Right forelimb (tissue), 1 donor: ENCODE measurements at regions not wholly inside any gene's neighbourhood (a gene's known extent, or its start where the extent isn't known, plus 50 kb on each side); places are given as distances from the start of the nearest gene placed in this dataset.

Experiments
- DNase-seq: peaks from one replicate; pipeline ENCODE4 v3.0.0-alpha.2; 2018

DNA sequence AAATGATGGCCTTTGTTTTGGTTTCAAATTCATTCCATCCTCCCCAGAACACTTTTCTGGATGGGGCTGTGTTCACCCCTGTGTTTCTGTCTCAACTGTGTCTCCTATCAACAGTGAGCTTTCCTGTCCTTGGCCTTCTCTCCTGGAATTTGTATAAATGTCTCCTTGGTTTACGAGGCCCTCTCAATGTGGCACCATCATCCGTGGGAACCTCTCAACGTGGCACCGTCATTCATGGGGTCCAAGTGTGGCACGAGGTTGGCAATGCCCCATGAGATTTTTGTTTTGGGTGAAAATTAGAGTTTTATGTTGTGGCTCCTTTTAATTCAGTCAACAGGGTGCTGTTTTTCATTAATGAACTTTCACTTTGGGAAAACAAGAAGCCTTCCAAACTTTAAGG lies 280.7 kb upstream of the SALL3 start:
- DNase-seq = no peak

DNA sequence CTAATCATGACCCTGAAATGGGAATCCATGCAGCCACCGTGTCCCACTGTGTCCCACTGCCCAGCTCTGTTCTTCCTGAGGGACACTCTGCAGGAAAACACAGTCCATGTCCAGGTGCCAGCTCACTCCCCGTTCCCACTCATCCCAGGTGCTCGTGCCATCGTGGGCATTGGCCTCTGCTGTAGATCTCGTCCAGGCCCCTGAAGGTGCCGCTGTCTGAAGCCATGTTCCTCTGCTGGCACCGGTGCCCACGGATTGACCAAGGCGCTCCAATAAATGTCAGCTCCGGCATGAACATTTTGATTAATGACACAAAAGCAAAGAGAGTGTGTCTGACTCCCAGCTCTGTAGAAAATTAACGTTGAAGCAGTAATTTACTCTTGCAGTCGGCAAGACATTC lies 280.1 kb upstream of the SALL3 start:
- DNase-seq = no peak

DNA sequence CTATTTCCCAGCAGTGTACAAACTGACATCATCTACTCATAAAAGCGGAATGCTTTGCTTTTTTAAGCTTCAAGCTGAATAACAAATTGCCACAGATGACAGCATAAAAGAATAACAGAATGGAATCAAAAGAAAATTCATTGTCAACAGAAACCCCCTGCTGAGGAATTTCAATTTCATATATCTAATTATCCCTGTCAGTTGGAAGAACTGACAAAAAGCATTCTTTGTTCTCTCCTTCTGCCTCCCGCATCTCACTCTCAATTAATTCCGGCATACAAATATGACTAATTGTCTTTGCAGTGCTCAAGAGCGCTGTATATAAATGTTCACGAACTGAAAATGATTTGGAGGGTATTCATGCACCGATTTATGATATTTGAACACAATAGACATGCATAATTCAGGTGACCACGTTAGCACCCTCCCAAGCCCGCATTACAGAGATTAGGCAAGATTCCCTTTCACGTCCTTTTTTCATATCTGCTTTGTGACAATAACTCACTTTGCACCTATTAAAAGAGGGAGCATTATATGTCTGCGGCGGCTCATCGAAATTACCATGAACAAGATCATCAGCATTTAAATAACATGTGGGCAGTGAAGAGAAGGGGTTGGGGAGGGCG lies 277.7 kb upstream of the SALL3 start:
- no peak for DNase-seq

DNA sequence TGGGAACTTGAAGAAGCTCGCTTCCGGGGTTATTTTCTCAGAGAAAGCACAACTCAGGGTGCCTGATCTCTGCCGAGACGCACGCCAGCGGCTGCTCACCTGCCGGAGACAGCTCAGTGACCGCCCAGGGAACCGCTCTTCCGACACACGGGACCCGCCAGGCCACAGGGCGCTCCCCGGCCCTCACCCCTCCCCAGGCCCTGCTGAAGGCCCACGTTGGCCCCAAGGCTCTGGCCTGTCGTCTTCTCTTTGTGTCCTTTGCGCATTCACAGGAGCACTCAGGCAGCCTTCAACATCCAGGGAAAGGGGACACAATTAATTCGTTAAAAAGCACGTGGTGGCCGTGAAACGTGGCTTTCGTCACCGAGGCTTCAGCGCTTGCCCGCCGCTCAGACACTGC lies 276.3 kb upstream of the SALL3 start:
- DNase-seq = no peak

DNA sequence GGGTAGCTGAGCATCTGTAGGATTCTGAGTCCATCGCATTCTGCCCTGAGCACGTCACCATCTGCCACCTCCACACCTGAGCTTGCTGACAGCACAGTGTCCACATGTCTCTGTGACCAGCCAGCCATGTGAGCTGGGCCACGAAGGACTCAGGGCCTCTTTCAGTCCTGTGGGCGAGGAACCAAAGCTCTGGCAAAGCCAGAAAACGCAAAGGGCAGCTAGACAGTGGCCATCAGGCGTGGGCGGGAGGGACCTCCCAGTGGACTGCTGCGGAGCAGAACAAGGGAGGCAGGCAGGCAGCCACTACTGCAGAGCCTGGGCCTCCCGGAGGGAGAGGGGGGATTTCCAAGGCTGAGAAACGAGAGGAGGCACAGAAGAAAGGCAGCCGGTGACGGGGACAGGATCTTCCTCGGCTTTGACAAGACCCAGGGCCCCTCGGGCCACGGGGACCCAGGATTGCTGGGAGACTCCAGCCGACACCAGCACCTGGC lies 274.6 kb upstream of the SALL3 start:
- no peak for DNase-seq

DNA sequence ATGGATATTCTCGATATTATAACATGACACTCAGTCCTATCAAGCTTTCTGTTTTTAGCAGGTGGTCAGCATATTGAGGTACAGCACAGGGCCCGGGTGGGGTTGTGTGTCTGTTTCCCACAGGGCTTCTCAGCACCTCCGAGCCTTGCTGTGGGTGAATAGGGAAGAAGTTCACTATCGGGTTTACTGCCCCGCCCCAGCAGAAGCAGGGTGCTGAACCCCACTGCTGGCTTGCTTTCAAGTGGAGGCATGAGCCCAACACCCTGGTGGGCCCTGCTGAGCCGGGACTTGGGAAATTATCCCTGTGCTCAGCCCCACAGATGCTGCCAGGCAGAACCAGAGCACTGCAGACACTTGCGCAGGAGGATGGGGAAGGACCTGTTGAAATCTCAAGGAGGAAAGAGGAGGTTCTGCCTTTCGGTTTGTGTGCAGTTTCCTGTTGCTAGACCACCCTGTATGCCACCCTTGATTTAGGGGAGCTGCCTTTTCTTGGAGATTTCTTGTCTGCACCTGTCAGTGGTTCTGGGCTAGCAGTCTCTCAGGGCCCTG lies 270.3 kb upstream of the SALL3 start:
- no peak for DNase-seq

DNA sequence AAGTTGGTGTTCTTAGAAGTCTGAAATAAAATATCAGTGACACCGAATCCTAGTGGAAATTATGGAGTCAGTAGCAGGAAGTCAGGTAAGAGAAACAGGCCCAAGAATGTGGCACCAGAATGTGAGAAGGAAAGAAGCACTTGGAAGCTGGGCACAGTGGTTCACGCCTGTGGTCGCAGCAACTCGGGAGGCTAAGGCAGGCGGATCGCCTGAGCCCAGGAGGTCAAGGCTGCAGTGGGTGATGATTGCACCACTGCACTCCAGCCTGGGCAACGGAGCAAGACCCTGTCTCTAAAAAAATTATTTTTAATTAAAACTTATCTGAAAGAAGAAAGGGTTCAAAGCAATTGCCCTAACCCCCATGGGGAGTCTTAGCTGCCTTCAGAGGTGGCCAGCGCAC lies 268.3 kb upstream of the SALL3 start:
- no peak for DNase-seq

DNA sequence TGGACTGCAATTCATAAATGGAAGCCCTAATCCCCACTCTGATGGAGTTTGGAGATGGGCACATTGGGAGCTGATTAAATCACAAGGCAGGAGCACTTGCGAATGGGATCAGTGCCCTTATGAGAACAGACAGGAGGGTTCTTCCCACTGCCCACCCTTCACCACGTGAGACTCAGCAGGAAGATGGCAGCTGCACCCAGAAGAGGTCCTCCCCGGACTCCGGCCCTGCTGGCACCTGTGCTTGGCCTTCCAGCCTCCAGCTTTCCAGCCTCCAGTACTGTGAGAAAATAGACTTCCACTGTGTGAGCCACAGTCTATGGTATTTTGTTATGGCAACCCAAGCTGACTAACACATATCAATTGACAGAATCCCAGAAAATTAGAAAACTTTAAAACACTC lies 267.6 kb upstream of the SALL3 start:
- DNase-seq = no peak

DNA sequence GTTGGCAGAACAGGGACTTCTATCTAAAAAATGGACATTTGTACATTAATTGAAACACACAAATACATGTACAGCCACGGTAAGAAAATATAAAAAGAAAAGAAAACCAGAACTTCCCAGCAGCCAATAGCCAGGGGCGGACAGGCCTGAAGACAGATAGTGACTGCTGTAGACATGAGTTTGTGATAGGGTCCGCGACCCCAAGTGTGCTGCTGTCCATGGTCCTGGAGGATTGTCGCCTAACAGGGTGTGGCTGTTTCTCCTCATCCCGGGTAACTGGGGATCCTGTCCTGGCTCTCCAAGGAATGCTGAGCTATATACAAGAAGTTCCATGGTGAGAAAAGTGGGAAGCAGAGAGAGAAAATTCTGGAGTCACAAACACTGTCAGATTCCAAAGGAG lies 266.5 kb upstream of the SALL3 start:
- no peak for DNase-seq

DNA sequence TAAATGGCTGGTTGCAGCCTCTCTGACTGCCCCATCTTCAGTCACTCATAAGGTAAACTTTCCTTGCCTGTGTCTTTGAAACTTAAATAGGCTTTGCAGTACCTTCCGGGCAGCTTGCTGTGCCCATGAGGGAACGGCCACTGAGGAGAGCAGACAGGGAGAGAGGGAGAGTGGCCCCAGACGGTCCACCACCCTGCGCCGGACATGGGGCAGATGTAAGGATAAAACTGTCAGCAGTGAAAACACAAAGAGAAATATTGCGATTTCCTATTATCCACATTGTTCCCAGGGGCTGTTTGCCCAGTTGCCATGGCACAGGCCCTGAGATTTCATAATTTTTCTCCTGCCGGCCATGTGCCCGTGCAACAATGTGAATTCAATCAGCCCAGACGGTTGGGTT lies 265.9 kb upstream of the SALL3 start:
- DNase-seq = no peak

DNA sequence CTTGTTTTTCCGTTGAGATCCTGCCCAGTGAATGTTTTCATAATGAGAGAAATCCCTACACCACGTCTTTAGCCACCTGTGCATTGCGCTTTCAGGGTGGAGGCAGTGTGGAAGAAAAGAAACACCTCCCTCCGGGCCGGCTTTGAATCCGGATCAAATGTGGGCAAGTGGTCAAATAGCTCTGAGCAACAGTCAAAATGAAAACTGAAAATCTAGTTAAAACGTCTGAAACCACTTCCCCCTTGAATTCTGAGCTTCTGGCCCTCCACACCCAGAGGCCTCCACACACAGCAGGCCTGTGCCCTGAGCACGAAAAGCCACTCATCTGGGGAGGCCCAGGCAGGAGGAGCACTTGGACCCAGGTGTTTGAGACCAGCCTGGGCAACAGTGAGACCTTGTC lies 263.6 kb upstream of the SALL3 start:
- no peak for DNase-seq

DNA sequence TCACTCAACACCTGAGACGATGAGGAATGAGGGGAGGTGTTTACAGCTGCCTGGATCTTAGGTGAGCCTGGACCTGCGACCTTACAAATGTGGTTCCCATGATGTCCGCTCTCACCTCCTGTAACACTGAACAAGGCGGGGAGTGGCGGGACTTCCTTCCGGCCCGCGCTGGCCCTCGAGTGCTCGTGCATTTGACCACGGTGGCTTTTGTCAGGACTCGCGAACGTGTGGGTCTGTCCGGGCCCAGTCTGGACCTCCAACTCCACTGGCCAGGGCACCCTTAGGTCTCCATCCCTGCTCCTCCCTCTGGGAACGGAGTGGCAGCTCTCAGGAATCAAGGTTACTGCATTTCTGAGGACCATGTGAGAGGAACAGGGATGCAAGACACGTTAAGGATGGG lies 263.0 kb upstream of the SALL3 start:
- DNase-seq = no peak

DNA sequence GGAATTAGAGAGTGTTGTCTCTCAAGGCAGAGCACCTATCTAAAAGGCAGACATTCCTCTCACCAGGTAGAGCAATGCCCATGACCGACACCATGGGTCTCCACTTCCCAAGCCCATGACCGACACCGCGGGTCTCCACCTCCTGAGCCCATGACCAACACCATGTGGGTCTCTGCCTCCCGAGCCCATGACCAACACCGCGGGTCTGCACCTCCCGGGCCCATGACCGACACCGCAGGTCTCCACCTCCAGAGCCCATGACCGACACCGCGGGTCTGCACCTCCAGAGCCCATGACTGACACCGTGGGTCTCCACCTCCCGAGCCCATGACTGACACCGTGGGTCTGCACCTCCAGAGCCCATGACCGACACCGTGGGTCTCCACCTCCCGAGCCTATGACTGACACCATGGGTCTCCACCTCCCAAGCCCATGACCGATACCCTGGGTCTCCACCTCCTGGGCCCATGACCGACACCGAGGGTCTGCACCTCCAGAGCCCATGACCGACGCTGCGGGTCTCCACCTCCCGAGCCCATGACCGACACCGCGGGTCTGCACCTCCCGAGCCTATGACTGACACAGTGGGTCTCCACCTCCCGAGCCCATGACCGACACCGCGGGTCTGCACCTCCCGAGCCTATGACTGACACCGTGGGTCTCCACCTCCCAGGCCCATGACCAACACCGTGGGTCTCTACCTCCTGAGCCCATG lies 262.4 kb upstream of the SALL3 start:
- DNase-seq = no peak

DNA sequence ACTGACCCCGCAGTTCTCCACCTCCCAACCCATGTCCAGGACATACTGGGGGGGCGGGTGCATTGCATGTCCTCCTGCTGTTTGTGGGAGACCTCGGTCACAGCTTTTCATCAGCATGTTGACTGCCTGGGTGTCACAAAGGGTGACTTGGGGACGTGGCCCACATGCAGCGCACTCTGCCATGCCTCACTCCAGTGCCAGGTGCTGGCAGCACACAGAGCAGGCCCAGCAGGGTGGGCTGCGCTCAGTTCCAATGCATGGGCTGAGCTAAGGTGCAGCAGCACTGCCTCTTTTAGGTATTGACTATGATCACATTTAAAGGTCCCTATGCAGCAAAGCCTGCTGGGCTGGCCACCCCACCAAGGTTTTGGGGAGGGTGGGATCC lies 261.9 kb upstream of the SALL3 start:
- DNase-seq = no peak

DNA sequence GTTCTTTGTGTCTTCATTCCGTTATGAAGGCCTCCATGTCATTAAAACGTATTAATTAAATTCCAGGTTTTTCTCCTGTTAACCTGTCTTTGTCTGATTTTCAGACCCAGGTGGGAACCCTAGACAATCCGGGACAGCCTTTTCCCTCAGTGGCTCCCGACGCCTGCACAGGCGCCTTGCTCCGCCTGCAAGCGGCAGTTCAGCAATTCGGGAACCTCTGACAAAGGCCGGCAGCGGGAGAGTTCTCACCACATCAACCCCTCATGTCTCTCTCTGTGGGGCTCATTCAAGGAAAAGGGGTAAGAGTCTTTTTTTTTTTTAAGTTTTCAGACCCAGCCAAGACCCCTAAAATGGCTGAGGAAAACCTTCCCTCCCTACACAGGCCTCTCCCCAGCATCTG lies 259.8 kb upstream of the SALL3 start:
- no peak for DNase-seq

DNA sequence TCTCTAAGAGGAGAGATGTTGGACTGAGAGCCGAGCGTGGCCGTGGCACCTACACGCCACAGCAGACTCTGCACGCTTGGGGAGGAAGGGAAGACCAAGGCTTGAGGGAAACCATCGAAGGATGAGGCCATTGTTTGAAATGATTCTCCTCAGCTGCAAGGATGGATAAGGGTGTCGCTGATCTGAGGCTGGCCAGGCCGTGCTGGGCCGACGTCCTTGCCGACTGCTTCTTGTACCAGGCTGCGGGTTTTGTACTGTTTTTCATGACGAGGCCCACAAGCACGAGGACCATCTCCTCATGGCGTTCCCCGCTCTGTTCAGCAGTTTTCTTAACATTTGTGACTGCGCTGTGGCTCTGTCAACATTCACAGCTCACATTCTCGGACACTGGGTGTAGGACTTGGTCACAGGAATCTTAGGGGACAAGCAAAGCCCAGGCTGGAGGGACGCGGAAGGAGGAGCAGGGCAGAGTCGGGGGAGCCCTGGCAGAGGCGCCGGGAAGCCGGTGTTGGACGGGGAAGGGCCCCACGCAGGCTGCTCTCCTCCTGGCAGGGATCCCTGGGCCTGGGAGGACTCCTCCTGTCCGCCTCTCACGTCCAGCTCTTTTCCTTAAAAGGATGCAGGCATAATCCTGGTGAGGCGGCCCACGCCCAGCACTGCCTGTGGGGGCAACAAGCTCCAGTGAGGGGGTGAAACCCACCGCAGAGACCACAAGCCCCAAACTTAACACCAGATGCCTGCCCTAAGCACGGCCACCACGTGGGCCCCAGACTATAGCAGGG lies 259.0 kb upstream of the SALL3 start:
- peak; percentile 50 for DNase-seq

DNA sequence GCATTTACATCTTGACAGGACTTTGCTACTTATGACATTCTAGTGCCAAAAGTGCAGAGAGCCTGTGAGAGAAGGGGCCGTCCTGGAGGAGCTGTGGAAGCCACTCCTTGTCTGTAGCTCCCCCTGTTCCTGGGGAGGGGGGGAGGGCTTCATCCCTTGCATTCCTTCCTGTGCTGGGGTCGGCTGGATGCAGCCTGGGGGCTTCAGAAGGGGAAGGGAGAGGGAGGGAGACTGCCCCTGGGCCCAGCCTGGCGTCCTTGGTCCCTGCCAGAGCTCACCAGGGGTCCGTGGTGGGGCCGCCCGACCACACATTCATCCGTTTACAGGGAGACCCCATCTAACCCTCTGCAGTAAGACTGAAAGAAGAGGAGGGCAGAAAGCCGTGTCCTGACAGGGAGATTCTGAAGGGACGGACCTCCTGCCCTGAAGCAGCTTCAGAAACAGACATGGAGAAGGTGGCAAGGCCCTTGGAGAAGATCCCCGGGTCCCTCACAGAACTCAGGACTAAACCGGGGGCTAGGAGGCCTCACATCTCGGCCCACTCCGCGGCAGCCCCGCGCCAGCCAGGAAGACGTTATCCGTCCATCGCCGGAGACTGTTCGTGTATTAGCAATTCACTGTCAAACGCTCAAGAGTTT lies 258.3 kb upstream of the SALL3 start:
- peak; percentile 39 for DNase-seq

DNA sequence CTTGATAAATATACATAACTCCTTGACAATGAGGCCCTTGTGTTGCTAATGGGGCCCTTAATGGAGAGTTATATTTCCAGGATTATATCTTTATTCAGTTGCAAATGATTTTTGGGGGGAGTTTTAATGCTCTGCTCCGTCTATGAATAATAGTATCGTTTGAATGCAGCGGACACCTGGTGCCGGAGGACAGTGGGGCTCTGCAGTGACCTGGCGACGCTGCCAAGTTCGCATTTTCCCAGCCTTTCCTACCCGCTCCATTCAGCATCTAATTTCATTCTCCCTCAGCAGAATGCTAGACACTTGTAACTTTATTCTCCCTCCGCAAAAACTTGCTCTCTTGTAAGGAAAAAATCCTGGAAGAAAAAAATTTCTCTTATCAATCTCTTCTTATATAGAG lies 257.6 kb upstream of the SALL3 start:
- DNase-seq = peak; percentile 4

DNA sequence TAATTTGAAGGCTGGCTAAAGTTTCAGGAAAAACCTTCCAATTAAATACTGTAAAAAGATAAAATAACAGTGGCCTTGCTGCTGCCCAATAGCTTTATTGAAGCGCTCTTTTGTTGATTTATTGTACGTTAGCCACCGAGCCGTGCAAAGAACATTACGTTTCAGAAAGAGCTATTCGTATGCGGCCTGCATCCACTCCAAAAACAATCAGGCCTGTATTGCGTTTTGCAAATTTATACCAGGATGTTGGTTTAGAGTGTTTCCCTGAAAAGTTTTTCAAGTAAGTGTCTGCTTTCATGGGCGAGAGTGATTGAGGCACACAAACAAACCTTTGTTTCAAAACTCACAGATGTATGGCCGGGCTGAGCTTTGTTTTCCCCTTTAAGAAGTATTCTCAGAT lies 257.2 kb upstream of the SALL3 start:
- DNase-seq = no peak

DNA sequence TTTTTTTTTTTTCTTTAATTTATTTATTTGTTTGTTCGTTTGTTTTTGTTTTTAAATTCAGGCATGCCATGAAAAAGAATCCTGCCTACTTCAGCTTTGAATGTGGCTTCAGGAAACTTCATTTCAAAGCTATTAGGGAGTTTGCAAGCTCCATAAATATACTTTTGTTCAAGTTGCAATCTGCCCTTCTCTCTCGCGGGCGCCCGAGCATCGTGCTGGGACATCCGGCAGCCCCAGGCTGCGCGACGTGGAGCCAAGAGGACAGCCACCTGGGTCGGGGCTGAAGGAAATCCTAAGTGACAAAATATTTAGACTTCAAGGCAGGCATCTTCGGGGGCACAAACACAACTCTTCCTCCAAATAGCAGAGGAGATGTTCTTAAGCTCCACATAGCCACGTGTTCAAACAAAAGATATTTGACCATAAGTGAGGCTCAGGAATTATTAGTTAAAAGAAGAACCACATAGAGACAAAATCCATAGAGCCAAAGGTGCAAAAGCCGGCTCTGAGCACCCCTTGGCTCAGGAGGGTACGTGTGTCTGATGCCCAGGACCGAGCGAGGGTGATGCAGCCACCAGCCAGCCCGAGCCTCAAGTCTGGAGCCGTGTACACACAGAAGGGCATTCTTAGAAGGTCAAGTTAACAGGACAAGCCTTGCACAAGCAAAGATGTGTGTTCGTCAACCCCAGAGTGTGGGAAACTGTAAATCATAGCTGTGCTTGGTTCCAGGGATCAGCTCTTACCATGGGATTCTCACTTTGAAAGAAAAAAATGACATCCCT lies 256.5 kb upstream of the SALL3 start:
- DNase-seq = no peak

DNA sequence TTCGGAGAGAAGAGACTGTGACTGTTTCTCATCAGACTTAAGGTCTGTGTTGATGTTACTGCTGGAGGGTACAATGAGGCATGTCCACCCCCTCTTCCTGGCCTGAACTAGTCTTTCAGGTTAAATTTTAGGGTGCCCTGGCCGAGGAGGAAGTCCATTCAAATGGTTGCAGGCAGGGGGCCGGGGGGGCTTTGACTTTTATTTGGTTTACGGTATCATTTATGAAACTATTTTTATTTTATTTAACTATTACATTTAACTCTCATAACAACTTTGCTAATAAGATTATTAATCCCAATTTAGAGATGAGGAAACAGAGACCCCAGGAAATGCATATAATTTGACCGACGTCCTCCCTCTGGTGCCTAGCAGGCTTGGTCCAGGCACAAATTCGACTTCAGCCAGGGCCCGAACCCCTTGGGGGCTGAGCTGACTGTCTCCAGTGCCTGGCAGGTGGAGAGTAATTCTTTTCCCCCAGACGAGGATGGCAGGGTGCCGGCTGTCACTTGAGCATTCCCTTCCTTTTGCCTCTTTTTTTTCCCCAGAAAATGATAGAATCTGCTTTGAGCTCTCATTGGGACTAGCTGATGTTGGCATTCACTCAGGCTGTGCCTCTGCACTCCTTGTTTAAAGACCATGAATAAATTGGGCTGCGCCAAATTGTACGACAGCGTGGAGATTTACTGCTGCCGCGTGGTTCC lies 255.3 kb upstream of the SALL3 start:
- DNase-seq = no peak

DNA sequence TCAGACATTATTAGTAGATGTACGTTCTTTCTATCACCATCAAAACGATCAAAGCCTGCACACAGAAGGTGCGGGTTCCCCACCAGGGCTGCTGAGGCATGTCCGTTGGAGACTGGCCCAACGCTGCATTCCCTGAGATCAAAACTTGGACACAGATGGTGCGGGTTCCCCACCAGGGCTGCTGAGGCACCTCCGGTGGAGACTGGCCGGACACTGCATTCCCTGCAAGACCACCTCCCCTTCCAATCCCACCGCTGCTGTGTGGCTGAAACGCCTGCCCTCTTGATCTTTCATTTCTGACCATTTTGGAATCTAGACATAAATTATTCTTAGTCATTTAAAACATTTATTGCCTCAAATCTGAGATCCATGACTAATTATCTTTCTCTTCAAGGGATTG lies 254.2 kb upstream of the SALL3 start:
- DNase-seq = no peak
